ENCODE measurements at regions not wholly inside any gene's neighbourhood (a gene's known extent, or its start where the extent isn't known, plus 50 kb on each side); places are given as distances from the start of the nearest gene placed in this dataset.

DNA sequence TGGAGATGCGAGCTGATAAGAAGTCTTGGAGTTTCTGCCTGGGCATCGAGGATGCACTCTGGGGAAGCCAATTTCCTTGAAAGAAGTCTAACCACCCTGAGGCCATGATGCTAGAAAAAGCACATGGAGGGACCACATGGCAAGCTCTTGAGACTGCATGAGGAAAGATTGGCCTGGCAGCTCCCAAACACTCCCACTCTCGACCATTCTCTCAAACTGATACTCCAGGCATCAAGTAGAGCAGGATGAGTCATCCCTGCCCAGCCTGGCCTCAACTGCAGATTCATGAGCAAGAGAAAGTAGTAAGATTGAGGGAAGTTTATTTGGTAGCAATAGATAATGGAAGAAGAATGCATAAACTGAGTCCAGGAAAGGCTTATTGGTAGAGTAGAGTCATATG is 194.3 kb downstream of the KIF18A start:
- Mint-ChIP-seq H3K36me3 (ENCODE audit: low read depth) (no peaks in the 10 kb centered on the region), H3K27ac (no peak overlapping the region), H3K4me3 (no peak overlapping the region), H3K27me3 (ENCODE audit: insufficient read depth, low read depth, poor library complexity) (peaks cover 3% of the 10 kb centered on the region), H3K4me1 (peaks cover 2% of the 10 kb centered on the region; the same call in 1 of the 3 replicates), H3K9me3 (no peaks in the 10 kb centered on the region)
- Histone ChIP-seq H3K4me1 (ENCODE audit: insufficient read depth) (no peaks in the 10 kb centered on the region; the same call in 1 of the 2 replicates), H3K27me3 (ENCODE audit: insufficient read depth) (no peaks in the 10 kb centered on the region), H3K4me3 (no peak overlapping the region), H3K9me2 (ENCODE audit: insufficient read depth) (no peaks in the 10 kb centered on the region), H3K27ac (ENCODE audit: low read depth) (no peak overlapping the region), H3F3A (replicated peaks; ENCODE audit: low read depth) (no peaks in the 10 kb centered on the region), H2AFZ (no peak overlapping the region), H3K4me2 (no peak overlapping the region), H4K20me1 (replicated peaks; ENCODE audit: insufficient read depth) (no peaks in the 10 kb centered on the region), H3K79me2 (replicated peaks; ENCODE audit: insufficient read depth) (no peaks in the 10 kb centered on the region), H3K36me3 (ENCODE audit: insufficient read depth) (no peaks in the 10 kb centered on the region)
- ATAC-seq: no peak
- no peak for DNase-seq (ENCODE audit: low spot score)
- TF ChIP-seq, protein P1, sequence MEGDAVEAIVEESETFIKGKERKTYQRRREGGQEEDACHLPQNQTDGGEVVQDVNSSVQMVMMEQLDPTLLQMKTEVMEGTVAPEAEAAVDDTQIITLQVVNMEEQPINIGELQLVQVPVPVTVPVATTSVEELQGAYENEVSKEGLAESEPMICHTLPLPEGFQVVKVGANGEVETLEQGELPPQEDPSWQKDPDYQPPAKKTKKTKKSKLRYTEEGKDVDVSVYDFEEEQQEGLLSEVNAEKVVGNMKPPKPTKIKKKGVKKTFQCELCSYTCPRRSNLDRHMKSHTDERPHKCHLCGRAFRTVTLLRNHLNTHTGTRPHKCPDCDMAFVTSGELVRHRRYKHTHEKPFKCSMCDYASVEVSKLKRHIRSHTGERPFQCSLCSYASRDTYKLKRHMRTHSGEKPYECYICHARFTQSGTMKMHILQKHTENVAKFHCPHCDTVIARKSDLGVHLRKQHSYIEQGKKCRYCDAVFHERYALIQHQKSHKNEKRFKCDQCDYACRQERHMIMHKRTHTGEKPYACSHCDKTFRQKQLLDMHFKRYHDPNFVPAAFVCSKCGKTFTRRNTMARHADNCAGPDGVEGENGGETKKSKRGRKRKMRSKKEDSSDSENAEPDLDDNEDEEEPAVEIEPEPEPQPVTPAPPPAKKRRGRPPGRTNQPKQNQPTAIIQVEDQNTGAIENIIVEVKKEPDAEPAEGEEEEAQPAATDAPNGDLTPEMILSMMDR (conservative IDR thresholded peaks at IDR 0.05; ENCODE audit: low read depth in 2 of 2): no peak
- TF ChIP-seq, protein P2, sequence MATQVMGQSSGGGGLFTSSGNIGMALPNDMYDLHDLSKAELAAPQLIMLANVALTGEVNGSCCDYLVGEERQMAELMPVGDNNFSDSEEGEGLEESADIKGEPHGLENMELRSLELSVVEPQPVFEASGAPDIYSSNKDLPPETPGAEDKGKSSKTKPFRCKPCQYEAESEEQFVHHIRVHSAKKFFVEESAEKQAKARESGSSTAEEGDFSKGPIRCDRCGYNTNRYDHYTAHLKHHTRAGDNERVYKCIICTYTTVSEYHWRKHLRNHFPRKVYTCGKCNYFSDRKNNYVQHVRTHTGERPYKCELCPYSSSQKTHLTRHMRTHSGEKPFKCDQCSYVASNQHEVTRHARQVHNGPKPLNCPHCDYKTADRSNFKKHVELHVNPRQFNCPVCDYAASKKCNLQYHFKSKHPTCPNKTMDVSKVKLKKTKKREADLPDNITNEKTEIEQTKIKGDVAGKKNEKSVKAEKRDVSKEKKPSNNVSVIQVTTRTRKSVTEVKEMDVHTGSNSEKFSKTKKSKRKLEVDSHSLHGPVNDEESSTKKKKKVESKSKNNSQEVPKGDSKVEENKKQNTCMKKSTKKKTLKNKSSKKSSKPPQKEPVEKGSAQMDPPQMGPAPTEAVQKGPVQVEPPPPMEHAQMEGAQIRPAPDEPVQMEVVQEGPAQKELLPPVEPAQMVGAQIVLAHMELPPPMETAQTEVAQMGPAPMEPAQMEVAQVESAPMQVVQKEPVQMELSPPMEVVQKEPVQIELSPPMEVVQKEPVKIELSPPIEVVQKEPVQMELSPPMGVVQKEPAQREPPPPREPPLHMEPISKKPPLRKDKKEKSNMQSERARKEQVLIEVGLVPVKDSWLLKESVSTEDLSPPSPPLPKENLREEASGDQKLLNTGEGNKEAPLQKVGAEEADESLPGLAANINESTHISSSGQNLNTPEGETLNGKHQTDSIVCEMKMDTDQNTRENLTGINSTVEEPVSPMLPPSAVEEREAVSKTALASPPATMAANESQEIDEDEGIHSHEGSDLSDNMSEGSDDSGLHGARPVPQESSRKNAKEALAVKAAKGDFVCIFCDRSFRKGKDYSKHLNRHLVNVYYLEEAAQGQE (IDR thresholded peaks at IDR 0.05; ENCODE audit: unreplicated experiment): no peak
- TF ChIP-seq EZH2phosphoT487 (IDR thresholded peaks at IDR 0.05; ENCODE audit: unreplicated experiment): no peak
- TF ChIP-seq, protein P3, sequence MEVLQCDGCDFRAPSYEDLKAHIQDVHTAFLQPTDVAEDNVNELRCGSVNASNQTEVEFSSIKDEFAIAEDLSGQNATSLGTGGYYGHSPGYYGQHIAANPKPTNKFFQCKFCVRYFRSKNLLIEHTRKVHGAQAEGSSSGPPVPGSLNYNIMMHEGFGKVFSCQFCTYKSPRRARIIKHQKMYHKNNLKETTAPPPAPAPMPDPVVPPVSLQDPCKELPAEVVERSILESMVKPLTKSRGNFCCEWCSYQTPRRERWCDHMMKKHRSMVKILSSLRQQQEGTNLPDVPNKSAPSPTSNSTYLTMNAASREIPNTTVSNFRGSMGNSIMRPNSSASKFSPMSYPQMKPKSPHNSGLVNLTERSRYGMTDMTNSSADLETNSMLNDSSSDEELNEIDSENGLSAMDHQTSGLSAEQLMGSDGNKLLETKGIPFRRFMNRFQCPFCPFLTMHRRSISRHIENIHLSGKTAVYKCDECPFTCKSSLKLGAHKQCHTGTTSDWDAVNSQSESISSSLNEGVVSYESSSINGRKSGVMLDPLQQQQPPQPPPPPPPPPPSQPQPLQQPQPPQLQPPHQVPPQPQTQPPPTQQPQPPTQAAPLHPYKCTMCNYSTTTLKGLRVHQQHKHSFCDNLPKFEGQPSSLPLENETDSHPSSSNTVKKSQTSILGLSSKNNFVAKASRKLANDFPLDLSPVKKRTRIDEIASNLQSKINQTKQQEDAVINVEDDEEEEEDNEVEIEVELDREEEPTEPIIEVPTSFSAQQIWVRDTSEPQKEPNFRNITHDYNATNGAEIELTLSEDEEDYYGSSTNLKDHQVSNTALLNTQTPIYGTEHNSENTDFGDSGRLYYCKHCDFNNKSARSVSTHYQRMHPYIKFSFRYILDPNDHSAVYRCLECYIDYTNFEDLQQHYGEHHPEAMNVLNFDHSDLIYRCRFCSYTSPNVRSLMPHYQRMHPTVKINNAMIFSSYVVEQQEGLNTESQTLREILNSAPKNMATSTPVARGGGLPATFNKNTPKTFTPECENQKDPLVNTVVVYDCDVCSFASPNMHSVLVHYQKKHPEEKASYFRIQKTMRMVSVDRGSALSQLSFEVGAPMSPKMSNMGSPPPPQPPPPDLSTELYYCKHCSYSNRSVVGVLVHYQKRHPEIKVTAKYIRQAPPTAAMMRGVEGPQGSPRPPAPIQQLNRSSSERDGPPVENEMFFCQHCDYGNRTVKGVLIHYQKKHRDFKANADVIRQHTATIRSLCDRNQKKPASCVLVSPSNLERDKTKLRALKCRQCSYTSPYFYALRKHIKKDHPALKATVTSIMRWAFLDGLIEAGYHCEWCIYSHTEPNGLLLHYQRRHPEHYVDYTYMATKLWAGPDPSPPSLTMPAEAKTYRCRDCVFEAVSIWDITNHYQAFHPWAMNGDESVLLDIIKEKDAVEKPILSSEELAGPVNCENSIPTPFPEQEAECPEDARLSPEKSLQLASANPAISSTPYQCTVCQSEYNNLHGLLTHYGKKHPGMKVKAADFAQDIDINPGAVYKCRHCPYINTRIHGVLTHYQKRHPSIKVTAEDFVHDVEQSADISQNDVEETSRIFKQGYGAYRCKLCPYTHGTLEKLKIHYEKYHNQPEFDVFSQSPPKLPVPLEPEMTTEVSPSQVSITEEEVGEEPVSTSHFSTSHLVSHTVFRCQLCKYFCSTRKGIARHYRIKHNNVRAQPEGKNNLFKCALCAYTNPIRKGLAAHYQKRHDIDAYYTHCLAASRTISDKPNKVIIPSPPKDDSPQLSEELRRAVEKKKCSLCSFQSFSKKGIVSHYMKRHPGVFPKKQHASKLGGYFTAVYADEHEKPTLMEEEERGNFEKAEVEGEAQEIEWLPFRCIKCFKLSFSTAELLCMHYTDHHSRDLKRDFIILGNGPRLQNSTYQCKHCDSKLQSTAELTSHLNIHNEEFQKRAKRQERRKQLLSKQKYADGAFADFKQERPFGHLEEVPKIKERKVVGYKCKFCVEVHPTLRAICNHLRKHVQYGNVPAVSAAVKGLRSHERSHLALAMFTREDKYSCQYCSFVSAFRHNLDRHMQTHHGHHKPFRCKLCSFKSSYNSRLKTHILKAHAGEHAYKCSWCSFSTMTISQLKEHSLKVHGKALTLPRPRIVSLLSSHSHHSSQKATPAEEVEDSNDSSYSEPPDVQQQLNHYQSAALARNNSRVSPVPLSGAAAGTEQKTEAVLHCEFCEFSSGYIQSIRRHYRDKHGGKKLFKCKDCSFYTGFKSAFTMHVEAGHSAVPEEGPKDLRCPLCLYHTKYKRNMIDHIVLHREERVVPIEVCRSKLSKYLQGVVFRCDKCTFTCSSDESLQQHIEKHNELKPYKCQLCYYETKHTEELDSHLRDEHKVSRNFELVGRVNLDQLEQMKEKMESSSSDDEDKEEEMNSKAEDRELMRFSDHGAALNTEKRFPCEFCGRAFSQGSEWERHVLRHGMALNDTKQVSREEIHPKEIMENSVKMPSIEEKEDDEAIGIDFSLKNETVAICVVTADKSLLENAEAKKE (CRISPR knock-in tag; IDR thresholded peaks at IDR 0.05): no peak
- TF ChIP-seq, protein P4, sequence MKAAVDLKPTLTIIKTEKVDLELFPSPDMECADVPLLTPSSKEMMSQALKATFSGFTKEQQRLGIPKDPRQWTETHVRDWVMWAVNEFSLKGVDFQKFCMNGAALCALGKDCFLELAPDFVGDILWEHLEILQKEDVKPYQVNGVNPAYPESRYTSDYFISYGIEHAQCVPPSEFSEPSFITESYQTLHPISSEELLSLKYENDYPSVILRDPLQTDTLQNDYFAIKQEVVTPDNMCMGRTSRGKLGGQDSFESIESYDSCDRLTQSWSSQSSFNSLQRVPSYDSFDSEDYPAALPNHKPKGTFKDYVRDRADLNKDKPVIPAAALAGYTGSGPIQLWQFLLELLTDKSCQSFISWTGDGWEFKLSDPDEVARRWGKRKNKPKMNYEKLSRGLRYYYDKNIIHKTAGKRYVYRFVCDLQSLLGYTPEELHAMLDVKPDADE (IDR thresholded peaks at IDR 0.05): no peak
- no peak for TF ChIP-seq JUNB (IDR thresholded peaks at IDR 0.05; ENCODE audit: unreplicated experiment)
- TF ChIP-seq ZNF331 (CRISPR knock-in tag; IDR thresholded peaks at IDR 0.05; ENCODE audit: low read depth): no peak
